ENCODE measurements at regions not wholly inside any gene's neighbourhood (a gene's known extent, or its start where the extent isn't known, plus 50 kb on each side); places are given as distances from the start of the nearest gene placed in this dataset.
A peak's percentile ranks its signal among the peaks of the same experiment; 100 is the strongest.
"Not testable (repeated sequence)": the region's sequence is repeated elsewhere in the genome, so short reads cannot be mapped to it uniquely, and the experiment has no call there.

DNA sequence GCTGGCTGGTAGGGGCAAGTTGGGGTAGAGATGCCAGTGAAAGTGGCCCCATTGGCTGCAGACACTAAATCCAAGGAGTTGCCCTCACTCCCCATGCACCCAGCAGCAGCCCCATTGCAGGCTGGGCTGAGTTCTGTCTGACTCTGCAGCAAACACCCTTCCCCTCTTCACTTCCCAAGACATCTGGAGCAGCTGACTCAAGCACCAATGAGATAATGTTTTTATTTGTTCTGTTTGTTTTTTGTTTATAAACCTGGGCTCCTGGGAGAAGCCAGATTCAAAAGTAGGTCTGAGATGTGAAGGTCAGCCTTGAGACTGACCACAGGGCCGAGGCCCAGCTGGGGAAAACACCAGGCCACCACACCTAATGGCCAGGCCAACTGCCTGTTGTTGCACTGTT lies 545.9 kb upstream of the KLF4 start:
- no peak for DNase-seq (ENCODE audit: low read depth in 4 of 4, low spot score in 3 of 4)

DNA sequence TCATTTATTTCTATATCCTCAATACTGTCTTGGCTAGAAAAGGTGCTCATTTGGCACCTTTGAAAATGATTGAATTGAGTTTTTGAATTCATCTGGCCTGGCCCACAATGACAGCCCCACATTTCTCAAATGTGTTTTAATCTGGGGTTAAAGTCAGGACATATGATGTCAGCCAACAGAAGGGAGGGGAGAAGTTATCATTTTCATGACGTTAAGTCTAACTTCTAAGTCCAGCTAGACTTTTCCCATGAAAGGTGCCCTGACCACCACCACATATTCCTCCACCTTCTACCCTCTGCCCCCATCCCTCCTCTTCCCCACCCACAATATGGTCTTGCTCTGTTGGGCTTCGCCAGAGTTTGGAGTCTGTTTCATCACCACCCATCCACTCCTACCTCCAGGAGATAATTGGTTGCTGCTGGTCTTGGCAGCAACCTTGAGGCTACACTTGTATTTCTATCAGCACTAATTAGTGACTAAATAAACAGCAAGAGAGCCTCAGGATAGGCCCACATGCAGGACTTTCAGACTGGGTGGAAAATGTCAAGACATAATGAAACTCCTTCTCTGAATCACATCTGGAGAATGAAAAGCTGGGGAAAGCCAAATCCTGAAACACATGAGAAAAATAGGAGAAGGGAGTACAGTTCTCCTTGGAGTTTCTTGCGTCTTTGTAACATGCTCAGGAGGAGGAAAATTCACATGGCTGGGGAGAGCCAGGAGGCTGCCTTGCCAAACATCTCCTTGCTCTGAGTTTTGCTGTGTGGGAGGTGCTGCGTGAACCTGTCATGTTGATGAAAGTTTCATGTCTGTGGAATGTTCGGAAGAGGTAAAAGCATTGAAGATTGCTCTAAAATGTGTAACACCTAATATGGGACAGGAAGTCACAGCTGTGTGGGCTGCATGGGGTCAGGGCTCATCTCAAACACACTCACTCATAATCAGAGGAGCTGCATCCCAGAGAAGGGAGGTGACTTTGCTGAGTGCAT lies 544.7 kb upstream of the KLF4 start:
- DNase-seq (ENCODE audit: low read depth in 4 of 4, low spot score in 3 of 4), result peak in 2 of 4 donors; percentile 23 to 33

GRCh38 chr9:108032079-108032478 lies 542.5 kb upstream of the KLF4 start:
- DNase-seq (ENCODE audit: low read depth in 4 of 4, low spot score in 3 of 4), result not testable (repeated sequence)

- DNase-seq (ENCODE audit: low read depth in 4 of 4, low spot score in 3 of 4), result not testable (repeated sequence)
Measured at GRCh38 chr9:108031221-108031620, 541.7 kb upstream of the KLF4 start.

DNA sequence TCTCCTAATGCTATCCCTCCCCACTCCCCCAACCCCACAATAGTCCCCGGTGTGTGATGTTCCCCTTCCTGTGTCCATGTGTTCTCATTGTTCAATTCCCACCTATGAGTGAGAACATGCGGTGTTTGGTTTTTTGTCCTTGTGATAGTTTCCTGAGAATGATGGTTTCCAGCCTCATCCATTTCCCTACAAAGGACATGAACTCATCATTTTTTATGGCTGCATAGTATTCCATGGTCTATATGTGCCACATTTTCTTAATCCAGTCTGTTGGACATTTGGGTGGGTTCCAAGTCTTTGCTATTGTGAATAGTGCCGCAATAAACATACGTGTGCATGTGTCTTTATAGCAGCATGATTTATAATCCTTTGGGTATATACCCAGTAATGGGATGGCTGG lies 537.1 kb upstream of the KLF4 start:
- not testable (repeated sequence) for DNase-seq (ENCODE audit: low read depth in 4 of 4, low spot score in 3 of 4)

DNA sequence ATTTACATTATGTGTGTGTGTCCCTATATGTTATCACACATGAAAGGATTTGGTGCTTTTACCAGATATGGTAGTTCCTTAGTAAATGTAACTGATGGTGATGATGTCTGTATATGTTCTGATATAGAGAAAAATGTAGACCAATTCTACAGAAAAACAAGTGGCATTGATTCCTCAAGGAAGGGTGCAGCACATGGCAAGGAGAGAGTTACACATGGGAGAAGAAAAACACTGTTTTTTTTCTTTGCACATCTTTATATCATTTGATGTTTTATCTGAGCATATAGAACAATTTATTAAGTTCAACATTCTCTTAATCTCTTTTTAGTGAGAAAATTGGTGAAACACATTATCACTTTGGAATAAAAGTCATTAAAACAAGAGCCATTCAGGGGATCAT lies 535.0 kb upstream of the KLF4 start:
- DNase-seq (ENCODE audit: low read depth in 4 of 4, low spot score in 3 of 4), result no peak

DNA sequence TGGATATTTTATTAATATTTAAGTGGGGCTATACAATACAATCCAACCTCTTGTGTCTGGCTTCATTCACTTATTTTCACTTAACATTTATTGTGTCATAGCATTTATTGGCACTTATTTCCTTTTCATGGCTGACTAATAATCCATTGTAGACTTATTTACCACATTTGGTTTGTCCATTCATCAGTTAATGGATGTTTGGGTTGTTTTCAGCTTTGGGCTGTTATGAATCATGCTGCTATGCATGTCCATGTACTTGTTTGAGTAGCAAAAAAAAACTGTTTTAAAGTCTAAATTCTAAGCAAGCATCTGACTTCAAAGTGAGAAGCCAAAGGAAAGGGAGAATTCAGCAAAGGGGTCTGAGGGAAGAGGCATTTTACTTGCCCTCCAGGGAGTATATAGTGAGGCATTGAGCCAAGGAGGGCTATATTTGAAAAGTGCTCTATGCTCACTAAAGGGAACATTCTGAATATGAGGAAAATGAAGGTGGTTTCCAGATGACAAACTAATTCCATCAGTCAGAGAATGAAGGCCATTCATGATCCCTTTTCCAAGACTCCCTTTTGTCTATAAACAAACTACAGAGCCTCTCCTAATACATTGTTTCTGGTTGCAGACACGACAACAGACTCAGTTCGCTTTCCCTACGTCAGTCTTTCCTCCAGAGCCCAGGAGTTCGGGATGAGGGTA lies 532.8 kb upstream of the KLF4 start:
- no peak for DNase-seq (ENCODE audit: low read depth in 4 of 4, low spot score in 3 of 4)

- DNase-seq (ENCODE audit: low read depth in 4 of 4, low spot score in 3 of 4), result no peak
Measured at GRCh38 chr9:108021096-108021710, 531.6 kb upstream of the KLF4 start.

GRCh38 chr9:108019821-108020220 lies 530.3 kb upstream of the KLF4 start:
- DNase-seq (ENCODE audit: low read depth in 4 of 4, low spot score in 3 of 4), result no peak

DNA sequence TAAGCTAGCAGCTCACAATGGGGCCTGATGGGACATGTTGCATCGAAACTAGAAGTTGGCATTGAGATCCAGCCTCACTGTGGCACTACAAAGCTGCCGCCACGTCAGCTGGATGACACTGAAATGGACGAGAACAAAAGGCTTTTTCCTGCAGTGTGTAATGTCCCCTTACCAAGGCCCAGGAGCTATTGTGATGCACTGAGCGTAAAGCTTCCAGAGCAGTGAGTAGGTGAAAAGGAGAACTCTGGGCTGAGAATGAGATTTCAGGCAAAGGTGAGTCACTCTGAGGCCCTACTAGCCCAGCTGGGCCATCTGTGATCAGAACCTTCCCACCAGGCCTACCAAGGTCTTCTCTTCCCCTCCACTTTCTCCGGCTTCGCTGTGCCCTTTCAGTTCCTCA lies 528.1 kb upstream of the KLF4 start:
- no peak for DNase-seq (ENCODE audit: low read depth in 4 of 4, low spot score in 3 of 4)

DNA sequence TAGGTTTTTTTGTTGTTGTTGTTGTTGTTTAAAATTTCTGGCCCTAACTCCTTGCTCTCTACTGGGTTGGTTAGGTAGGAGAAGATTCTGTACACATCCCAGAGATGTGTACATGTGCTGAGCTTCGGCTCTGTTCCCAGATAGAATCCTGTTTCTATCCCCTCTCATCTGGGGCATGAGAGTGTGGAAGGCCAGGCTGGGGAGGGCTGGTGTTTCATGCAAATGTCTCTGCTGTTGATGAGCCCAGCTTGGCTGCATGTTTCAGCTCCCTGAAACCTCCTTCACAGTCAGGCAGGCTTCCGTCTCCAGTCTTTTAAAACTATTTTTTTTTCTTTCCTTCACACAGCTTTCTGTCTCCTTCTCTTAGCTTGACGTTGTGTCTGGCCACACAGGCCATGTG lies 526.9 kb upstream of the KLF4 start:
- DNase-seq (ENCODE audit: low read depth in 4 of 4, low spot score in 3 of 4), result no peak

- no peak for DNase-seq (ENCODE audit: low read depth in 4 of 4, low spot score in 3 of 4)
Measured at GRCh38 chr9:108015690-108016089, 526.1 kb upstream of the KLF4 start.

DNA sequence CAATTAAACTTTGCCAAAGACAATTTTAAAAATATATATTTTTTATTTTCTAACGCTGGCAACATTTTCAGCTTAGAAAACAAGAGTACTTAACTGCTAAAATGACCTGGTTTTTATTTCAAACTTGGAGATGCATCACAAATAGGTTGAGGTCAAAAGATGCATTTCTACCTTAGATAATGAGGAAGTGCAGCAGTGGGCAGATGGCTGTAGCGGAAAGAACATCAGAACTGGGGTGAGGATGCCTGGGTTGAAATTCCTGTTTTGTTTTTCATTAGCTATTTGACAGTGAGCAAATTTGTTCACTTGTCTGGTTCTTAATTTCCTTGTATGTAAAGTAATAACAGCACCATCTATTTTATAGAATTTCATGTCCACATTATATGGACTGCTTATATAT lies 524.8 kb upstream of the KLF4 start:
- DNase-seq (ENCODE audit: low read depth in 4 of 4, low spot score in 3 of 4), result no peak

GRCh38 chr9:108012886-108013665 lies 523.5 kb upstream of the KLF4 start:
- DNase-seq (ENCODE audit: low read depth in 4 of 4, low spot score in 3 of 4), result no peak

- DNase-seq (ENCODE audit: low read depth in 4 of 4, low spot score in 3 of 4), result no peak
Measured at GRCh38 chr9:108012405-108012804, 522.8 kb upstream of the KLF4 start.

DNA sequence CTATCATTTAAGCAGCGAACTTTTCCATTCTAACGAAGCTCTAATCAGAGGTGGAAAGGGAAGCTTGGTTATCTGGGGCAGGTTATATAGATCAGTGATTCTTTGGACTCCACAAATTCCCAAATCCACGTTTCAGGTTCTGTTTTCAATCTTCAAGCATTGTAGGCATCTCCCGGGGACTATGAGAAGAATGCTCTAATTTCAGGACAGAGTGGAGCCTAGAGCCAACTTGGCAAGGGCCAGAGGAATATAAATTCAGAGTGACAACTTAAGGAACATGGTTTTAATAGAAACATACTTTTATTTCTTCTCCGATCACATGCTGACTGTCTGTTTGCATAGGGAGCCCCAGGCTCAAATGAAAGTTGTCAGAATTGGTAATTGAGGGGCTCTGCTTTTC lies 514.0 kb upstream of the KLF4 start:
- no peak for DNase-seq (ENCODE audit: low read depth in 4 of 4, low spot score in 3 of 4)

GRCh38 chr9:108002371-108002956 lies 512.9 kb upstream of the KLF4 start:
- peak in 3 of 4 donors; percentile 39 to 53 (median 50) for DNase-seq (ENCODE audit: low read depth in 4 of 4, low spot score in 3 of 4)

DNA sequence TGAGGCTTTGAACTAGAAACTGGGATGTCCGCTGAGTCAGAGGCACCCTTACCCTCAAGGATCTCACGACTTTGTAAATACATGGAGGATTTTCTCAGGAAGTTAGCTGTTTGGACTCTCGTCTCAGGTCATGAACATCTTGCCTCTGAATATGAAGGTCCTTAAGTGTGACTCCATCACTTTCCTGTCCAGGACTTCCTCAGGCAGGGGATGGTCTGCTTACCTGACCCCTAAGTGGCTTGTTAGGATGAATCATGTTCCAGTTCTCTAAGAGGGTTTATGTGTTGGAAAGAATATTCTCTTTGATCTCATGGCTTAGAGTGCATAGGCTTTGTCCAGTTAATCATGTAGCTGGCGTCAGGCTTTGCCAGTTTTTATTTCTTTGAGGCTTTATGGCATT lies 511.7 kb upstream of the KLF4 start:
- DNase-seq (ENCODE audit: low read depth in 4 of 4, low spot score in 3 of 4), result no peak

DNA sequence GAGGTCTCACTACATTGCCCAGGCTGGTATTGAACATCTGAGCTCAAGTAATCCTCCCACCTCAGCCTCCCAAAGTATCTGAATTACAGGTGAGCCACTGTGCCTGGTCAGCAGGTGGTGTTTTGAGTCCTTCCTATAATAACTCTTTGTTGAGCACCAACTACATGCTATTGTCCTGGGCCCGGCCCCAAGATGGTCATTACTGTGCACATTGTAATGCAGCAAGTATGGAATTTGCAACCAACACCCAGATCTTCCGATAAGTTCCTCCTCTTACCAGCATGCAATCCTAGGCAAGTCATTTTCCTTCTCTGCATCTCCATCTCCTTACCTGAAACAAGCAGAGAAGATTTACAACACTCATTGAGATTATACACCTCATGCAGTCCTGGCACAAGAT lies 510.3 kb upstream of the KLF4 start:
- no peak for DNase-seq (ENCODE audit: low read depth in 4 of 4, low spot score in 3 of 4)

- DNase-seq (ENCODE audit: low read depth in 4 of 4, low spot score in 3 of 4), result no peak
Measured at GRCh38 chr9:107999011-107999410, 509.4 kb upstream of the KLF4 start.

Data from left renal pelvis (tissue), 4 donors.